Islet precursor cell (in vitro differentiated cells): ENCODE measurements at regions not wholly inside any gene's neighbourhood (a gene's known extent, or its start where the extent isn't known, plus 50 kb on each side); places are given as distances from the start of the nearest gene placed in this dataset.
"Not testable (repeated sequence)": the region's sequence is repeated elsewhere in the genome, so short reads cannot be mapped to it uniquely, and the experiment has no call there.

Experiments used
- DNase-seq: peaks from one replicate; pipeline ENCODE4 v3.0.0-alpha.2; 2018

DNA sequence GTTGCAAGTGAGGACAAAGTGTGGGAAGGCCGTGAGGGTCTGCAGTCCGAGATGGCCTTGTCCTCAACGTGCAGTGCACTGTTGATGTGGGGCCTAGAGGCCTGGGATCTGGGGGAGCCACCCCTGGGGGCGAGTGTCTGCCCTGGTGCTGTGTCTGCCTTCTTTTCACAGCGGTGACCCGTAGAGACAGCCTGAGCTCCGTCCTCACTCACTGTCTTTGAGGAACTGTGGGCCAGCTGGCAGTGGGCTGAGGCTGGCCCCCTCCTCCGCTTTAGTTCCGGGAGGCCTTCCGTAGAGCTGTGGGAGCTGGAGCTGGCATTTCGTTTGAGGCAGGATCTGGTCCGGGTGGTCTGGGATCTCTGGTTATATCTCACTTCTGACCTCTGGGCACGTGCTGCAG lies 1370.6 kb downstream of the CDH12 start:
- DNase-seq: peak; percentile 56

DNA sequence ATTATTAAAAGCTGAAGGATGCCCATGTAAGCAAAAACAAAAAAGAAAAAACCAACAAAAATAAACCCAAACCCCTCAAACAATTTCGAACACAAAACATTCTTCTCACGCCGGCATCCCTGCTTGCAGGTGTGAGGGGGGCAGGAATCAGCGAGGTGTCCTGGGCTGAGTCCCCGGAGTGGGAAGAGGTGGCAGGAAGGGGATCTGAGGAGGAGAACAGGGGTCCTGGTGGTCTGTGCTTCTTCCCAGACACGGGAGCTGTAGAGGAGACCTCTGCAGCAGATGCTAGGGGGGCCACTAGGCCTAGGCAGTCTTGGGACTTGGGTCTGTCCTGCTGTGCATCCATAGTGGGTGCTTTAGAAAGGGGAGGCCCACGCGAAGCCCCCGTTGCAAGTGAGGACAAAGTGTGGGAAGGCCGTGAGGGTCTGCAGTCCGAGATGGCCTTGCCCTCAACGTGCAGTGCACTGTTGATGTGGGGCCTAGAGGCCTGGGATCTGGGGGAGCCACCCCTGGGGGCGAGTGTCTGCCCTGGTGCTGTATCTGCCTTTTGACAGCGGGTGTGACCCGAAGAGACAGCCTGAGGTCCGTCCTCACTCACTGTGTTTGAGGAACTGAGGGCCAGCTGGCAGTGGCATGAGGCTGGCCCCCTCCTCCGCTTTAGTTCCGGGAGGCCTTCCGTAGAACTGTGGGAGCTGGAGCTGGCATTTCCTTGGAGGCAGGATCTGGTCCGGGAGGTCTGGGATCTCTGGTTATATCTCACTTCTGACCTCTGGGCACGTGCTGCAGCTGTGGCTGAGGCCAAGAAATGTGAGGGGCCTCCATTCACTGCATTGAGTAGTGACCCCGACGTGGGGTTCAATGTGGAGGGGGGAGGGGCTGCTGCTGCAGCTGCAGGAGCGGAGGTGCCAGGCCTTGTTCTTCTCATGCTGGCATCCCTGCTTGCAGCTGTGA lies 1371.5 kb downstream of the CDH12 start:
- not testable (repeated sequence) for DNase-seq

DNA sequence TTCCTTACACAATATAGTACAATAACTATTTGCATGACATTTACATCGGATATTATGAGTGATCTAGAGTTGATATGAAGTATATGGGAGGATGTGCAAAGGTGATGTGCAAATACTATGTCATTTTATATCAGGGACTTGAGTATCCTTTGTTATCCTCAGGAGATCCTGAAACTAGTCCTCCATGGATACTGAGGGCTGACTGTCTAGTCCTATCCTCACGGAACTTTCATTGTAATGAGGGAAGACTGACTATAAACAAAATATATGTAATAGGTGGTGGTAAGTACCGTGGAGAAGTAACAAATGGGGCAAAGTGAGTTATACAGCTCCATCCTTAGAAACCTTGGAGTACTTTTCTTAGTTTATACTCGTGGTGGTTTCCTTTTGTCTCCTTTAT lies 1373.1 kb downstream of the CDH12 start:
- DNase-seq: not testable (repeated sequence)

DNA sequence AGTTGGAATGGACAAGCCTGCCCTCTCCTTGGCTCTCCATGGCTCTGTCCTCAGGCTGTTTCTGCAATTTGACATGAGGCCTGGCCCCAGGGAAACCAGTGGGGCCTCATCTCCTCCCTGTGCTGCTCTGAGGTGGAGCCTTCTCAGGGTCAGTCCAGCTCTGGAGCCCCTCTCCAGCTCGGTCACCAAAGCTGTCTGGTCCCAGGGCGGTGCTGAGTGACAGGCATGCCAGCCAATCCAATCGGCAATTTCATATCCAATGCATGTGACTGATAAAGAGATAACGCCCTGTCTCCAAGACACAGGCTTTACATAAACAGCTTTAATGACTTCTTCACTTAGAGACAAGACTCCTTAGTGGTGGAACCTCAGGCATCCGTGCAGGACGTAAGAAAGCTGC lies 1379.2 kb downstream of the CDH12 start:
- DNase-seq: not testable (repeated sequence)

DNA sequence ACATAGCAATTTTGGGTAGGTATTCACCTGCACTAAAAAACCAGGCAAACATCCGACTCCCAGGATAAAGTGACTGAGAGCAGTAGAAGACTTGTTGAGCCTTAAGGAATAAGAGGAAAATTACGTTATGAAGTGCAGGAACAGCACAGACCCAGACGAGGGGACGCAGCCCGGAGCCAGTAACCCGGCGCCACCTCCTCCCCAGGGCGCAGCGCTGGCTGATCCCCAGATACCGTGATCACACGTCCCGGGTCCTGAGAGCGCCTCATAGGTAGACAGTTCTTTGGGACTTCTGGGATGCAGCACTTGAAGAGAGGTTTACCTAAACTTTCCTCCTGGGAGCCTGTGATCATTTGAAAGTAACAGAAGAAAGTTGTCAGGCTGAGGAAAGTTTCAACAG lies 1379.7 kb downstream of the CDH12 start:
- DNase-seq: not testable (repeated sequence)

DNA sequence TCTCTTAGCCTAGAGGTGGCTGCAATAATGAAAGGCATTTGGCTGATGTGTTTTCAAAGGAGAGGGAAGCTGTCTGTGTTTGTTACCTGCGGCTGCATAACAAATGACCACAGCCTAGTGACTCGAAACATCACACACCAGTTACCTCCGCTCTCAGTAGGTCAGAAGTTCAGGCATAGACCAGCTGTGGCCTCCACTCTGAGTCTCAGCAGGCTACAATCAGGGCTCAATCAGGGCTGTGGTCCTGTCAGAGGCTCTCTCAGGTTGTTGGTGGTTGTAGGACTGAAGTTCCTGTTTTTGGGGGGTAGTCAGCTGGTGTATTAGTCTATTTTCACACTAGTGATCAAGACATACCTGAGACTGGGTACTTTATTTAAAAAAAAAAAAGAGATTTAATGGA lies 1381.5 kb downstream of the CDH12 start:
- not testable (repeated sequence) for DNase-seq

DNA sequence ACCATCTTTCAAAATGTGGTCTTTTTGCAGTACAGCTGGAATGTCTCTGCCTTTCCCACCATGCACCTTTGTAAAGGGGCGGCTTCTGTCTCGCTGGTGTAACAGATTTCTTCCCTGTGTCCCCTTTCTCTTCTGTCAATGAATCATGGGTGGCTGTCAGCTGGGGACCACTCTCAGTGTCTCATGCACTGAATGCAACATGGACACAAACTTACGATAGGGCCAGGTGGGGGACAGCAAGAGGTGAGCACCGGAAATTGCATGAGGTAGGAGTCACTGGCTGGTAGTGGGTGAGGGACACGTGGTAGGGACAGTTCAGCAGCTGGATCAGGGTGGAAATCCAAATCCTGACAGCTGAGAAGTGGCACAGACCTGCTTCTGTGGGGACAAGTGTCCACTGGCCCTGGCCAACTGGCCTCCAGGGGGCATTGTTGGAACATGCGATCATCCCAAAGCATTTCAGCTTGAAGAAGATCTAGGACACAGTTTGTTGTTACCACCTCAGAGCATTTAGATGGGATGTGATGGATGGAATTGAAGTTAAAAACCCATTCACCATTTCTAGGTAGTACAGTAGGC lies 1383.5 kb downstream of the CDH12 start:
- peak; percentile 83 for DNase-seq

DNA sequence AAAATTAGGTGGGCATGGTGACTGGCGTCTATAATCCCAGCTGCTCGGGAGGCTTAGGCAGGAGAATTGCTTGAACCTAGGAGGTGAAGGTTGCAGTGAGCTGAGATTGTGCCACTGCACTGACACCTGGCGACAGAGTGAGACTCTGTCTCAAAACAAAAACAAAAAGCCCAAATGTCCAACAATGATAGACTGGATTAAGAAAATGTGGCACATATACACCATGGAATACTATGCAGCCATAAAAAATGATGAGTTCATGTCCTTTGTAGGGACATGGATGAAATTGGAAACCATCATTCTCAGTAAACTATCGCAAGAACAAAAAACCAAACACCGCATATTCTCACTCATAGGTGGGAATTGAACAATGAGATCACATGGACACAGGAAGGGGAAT lies 1385.6 kb downstream of the CDH12 start:
- not testable (repeated sequence) for DNase-seq

DNA sequence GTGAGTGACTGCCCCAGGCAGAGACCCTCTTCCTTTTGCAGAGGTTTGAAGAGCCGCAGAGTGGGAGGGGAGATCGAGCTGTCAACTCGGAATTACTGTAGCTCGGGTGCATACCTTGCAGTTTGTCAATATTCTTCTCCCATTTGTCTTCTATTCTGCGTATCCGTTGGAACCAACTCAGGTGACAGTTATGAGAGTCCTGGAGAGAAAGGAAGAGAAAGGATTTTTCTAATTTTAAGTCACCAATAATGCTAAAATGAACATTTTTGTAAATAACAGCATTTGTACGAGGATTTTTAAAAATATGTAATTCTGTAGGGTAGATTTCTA lies 1393.4 kb downstream of the CDH12 start:
- DNase-seq: not testable (repeated sequence)

DNA sequence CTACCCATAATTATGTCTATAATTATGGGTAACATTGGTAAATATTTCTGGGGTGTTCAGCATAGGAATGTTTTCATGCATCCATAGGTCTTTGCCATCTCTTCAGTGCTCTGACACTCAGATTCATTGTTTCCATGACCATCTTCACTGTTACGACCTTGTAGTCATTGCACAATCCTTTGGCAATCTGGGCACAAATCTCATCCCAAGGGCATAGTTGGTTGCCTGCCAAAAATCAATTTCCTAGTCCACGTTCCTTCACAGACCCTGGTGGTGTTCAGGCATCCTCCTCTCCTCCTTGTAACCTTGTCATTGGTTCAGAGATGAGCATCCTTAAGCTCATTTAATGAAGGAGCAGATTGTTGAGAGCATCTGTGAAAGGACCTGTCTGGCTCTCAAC lies 1400.7 kb downstream of the CDH12 start:
- no peak for DNase-seq

DNA sequence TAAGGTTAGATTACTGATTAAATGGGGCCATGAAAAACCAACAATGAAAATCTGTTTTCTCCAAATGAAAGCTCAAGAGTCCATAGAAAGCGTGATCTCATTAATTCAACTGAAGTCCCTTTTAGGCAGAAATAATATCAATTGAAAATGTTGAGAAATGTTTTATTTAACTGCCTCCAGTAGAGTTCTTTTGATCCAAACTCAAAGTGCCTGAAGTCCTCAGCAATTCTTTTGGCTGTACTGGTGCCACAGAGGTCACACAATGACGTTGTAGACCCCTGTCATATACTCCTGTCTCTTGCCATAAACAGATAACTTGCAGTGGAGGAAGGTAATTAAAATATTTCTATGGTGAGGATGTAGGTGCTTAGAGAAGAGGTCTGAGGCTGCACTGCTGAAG lies 1420.5 kb downstream of the CDH12 start:
- DNase-seq: no peak

DNA sequence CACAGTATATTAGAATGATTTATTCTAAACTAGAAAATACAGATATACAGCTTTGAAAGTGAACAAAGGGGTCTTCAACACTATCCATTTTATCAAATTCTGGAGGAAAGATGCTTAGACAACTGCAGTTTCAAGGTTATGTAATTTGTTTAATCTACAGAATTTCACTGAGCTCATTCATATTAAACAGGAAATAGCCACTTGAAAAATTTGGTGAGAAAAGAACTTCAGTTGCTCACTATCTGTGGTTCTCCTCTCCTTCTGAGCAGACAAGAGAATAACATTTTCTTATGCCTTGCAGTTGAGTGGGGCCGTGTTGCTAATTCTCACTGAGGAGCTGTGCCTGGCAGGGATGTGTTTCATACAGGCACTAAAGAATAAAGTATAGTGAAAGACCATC lies 1428.2 kb downstream of the CDH12 start:
- DNase-seq: no peak

DNA sequence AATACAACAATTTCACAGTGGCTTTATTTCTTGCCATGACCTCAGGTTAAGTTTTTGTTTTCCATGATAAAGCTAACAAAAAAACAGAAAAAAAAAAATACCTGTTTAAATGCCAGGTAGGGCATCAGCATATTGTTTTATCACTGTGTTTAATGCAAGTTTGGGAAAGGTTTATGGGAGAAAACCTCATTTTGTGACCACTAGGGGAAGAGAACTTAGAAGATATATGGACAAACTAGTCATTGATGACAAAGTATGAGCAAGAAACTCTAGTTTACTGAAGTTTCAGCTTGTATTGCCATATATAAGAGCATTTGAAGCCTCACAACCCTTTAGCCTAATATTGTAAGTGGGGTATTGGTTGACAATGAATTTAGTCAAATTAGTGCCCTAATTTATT lies 1431.4 kb upstream of the CDH18 start:
- no peak for DNase-seq

DNA sequence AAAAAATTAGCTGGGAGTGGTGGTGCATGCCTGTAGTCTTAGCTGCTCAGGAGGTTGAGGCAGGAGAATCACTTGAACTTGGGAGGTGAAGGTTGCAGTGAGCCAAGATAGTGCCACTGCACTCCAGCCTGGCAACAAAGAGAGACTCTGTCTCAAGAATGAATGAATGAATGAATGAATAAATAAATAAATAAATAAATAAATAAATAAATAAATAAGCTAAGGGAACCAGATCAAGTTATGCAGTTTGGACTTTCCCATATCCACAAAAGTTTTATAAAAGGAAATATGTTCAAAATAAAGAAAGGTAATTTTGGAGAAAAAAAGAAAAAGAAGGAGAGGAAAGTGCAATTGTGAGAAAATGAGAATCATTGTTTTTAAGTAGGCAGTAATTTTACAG lies 1414.1 kb upstream of the CDH18 start:
- DNase-seq: not testable (repeated sequence)

DNA sequence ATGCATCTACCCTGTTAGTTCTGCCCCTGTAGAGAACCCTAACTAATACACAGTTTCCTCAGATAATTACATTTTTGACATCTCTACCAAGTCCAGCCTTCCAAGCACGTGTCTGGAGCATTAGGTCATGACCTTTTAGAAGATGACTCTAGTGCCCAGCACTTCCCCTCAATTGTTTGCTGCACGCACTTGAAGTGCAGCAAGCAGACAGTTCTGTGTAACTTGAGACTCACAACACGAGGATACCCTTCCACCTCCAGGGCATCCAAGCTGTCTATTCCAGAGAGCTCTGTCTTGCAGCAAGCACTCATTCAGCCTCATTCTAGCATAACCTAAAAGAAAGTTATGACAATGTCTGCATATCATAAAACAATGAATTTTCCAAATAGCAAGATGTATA lies 1410.5 kb upstream of the CDH18 start:
- DNase-seq: peak; percentile 74

DNA sequence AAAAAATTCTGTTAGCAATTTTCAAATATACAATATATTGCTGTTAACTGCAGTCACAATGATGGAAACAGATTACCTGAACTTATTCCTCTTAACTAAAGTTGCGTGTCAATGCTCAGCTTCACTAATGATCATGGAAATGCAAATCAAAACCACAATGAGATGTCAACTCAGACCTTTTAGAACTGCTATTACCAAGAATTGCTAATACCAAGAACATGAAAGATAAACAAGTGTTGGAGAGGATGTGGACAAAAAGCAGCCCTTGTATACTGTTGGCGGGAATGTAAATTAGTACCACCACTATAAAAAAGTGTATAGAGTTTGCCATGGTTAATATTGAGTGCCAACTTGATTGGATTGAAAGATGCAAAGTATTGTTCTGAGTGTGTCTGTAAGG lies 1409.7 kb upstream of the CDH18 start:
- DNase-seq: no peak

DNA sequence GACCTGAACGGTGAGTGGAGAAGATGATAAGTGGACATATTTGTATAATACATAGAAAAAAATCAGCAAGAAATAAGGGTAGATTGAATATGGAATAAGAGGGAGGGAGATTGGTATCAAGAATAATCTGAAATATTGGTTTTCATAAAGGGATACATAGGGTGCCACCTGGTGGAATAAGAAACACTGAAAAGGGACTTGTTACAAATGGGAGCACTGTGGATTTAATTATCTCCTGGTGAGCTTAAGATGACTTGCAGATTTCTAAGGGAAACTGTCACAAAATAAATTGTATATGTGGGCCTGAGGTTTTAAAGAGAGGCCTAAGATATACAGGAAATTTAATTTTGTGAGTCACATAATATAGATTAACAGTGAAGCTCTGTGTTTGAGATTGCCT lies 1403.5 kb upstream of the CDH18 start:
- no peak for DNase-seq

DNA sequence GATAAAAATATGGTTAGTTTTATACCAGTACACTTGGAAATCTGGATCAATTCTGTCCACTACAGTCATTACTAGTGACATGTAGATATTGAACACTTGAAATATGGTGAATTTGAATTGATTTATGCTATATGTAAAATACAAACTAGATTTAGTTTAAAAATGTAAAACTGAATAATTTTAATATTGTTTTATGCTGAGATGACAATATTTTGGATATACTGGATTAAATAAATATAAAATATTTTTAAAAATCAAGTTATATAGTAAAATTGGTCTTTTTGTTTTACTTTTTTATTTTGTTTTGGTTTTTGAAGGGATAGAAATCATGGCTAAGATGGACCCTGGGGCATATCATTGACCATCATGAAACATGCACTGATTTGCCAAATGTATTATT lies 1372.8 kb upstream of the CDH18 start:
- DNase-seq: not testable (repeated sequence)

DNA sequence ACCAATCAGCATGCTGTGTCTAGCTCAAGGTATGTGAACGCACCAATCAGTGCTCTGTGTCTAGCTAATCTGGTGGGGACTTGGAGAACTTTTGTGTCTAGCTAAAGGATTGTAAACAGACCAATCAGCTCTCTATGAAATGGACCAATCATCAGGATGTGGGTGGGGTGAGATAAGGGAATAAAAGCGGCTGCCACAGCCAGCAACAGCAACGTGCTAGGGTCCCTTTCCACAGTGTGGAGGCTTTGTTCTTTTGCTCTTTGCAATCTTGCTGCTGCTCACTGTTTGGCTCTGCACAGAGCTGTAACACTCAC lies 1353.9 kb upstream of the CDH18 start:
- not testable (repeated sequence) for DNase-seq

DNA sequence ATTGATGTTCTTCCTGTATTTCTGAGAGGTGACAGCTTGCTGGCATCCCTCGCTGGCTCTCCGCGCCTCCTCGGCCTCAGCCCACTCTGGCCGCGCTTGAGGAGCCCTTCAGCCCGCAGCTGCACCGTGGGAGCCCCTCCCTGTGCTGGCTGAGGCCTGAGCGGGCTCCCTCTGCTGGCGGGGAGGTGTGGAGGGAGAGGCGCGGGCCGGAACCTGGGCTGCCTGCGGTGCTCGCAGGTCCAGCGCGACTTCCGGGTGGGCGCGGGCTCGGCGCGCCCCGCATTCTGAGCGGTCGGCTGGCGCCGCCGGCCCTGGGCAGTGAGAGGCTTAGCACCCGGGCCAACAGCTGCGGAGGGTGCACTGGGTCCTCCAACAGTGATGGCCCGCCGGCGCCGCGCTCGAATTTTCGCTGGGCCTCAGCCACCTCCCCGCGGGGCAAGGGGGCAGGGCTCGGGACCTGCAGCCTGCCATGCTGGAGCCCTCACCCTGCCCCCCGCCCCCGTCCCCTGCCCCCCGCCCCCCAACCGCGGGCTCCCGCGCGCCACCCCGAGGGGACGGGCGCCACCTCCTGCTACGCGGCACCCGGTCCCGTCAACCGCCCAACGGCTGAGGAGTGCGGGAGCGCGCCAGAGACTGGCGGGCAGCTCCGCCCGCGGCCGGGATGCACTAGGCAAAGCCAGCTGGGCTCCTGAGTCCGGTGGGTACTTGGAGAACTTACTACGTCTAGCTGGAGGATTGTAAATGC lies 1353.4 kb upstream of the CDH18 start:
- DNase-seq: peak; percentile 41

DNA sequence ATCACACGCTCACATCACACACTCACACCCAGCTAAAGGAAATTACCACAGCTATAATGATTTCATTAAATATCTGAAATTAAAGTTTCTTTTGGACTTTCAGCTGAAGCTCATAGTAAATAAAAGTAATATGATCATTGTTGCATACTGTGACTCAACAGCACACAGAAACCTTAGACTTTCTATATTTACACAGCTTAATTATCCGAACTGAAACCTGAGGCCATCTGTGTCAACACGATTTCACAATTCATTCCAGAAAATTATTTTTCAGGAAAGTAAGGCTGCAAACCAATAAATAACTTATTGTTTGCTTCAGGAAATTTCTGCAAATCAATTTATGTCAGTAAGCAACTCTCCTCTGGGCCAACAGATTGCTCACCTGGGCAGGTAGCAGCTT lies 1352.2 kb upstream of the CDH18 start:
- not testable (repeated sequence) for DNase-seq

DNA sequence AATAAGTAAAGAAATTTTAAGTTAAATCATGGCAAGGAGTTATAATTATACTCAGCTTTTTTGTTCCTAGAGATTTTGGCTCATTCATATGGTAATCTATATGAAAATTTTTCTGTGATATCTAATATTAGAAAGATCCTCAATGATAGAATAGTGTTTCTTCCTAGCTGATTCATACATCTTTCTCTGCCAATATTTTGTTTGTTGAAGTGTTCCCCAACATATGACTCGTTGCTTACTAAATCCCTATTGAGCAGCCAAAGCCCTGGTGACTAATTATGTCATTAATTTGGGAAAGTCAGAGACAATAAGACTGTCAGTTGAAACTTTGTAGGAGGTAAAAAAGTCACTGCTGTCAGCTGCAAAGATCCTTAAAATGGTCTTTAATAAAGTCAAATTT lies 1348.5 kb upstream of the CDH18 start:
- not testable (repeated sequence) for DNase-seq

DNA sequence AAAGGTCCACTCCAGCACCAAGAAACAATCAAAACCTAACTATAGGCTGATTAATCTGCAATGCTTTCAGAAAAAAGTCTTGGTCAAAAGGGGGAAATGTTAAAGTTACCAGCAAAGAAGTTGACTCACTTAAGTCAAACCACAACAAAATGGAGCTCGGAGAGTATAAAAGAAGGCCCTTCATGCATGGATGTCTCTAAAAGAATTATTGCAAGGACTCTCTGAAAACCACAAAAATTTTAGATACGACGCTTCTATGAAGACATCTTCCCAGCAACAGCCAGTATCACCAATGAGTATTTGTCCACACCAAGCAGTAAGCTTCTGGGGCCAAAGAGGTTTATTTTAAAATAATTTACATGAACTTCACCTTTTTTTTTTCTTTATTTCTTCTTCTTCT lies 1327.4 kb upstream of the CDH18 start:
- not testable (repeated sequence) for DNase-seq

DNA sequence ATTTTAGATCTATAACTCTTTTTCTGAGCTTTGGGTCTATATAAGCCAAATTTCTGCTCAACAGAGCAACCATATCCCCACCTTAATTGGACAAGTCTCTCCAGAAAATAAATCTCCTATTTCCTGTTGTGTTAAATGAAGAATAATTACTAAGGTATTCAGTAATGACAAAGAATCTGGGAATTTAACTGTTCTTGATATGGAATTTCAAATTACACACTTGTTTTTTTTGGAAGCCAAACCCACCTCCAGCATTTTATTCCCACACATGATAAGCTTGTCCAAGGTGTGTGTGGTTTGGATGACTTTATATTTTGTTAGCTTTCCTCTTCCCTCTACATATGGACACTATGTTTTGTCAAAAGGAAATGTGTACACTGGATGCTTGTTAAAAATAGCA lies 1313.2 kb upstream of the CDH18 start:
- not testable (repeated sequence) for DNase-seq
